K562 (cell line): ENCODE measurements at regions not wholly inside any gene's neighbourhood (a gene's known extent, or its start where the extent isn't known, plus 50 kb on each side); places are given as distances from the start of the nearest gene placed in this dataset.

Source experiments
- ATAC-seq: fragments of 200-7000 bp; cut with Tn5 transposase; 3 replicates; pipeline ENCODE4 v1.9.1; 2020; ENCODE audit warnings: moderate library complexity
- BruUV-seq: library from RNA; stranded (reverse); fragments of 400-500 nt; replicated peaks from 2 replicates; lab custom pipeline; 2021; lab: Mats Ljungman, UMichigan
- CTCF ChIA-PET: fragments of 300-600 bp; formaldehyde crosslinking; extraction: SDS; loops from one replicate; lab custom pipeline; 2021; ENCODE audit warnings: low intra/inter-chr PET ratio; lab: Yijun Ruan, JAX
- POLR2A ChIA-PET: fragments of 300-600, 350-650 bp; sonication (Branson Sonifier 250); formaldehyde crosslinking; extraction: SDS; loops from one replicate; lab custom pipeline; 2021; ENCODE audit warnings: antibody characterized with exemption, inconsistent platforms; lab: Yijun Ruan, JAX
- DNase-seq, 4 experiments: peaks; one replicate each; pipeline versions ENCODE4 v3.0.0 to v3.0.0-alpha.2; 2011 to 2018; ENCODE audit warnings: low spot score in 3 of 4, mixed read lengths in 3 of 4; ENCODE audit errors: extremely low read depth in 1 of 4
- FAIRE-seq: peaks from 2 replicates; lab custom pipeline; 2011; peaks lifted over from hg19 to GRCh38; lab: Jason Lieb, UNC
- H2AFZ ChIP-seq: 2 replicates; pipeline ENCODE4 v1.6.0; 2011; ENCODE audit warnings: low read depth, low read length, control low read depth, inconsistent platforms
- H3K27ac ChIP-seq: fragments of 200-600 bp; 3 replicates; pipeline ENCODE4 v1.8.0; 2011; ENCODE audit warnings: low read depth, mild to moderate bottlenecking, control low read depth, inconsistent platforms, low read length, moderate library complexity, mixed read lengths; ENCODE audit errors: extremely low read depth
- H3K27me3 ChIP-seq, 2 experiments: fragments of 300-600 bp in 1 of 2; 2 replicates in 1 of 2; 3 replicates in 1 of 2; pipeline versions ENCODE4 v1.6.0 to v1.8.0; 2011; ENCODE audit warnings: inconsistent platforms in 2 of 2, low read length in 2 of 2, mild to moderate bottlenecking in 1 of 2, mixed read lengths in 1 of 2, moderate library complexity in 1 of 2; ENCODE audit not compliant: control insufficient read depth in 2 of 2, insufficient read depth in 2 of 2
- H3K36me3 ChIP-seq: fragments of 300-600 bp; 3 replicates; pipeline ENCODE4 v1.8.0; 2011; ENCODE audit warnings: mild to moderate bottlenecking, low read length, inconsistent platforms; ENCODE audit not compliant: control insufficient read depth, insufficient read depth
- H3K4me1 ChIP-seq, 2 experiments: fragments of 200-600 bp in 1 of 2; replicated peaks in 1 of 2; 2 replicates in 1 of 2; 3 replicates in 1 of 2; pipeline versions ENCODE4 v1.5.1 to v1.8.0; 2011; ENCODE audit warnings: inconsistent platforms in 2 of 2, low read length in 2 of 2, mild to moderate bottlenecking in 1 of 2, mixed read lengths in 1 of 2, moderate library complexity in 1 of 2; ENCODE audit not compliant: control insufficient read depth in 2 of 2, insufficient read depth in 2 of 2
- H3K4me2 ChIP-seq: 2 replicates; pipeline ENCODE4 v1.6.1; 2011; ENCODE audit warnings: low read length, control low read depth, inconsistent platforms, mixed read lengths; ENCODE audit not compliant: insufficient read depth
- H3K4me3 ChIP-seq: fragments of 200-600 bp; sonication (generic), shearing (Covaris generic); 2 replicates; pipeline ENCODE4 v1.5.1; 2016; ENCODE audit warnings: control low read depth, inconsistent platforms
- H3K79me2 ChIP-seq: fragments of 200-600 bp; 3 replicates; pipeline ENCODE4 v1.8.0; 2011; ENCODE audit warnings: low read length, inconsistent platforms; ENCODE audit not compliant: control insufficient read depth, insufficient read depth
- H3K9ac ChIP-seq, 2 experiments: 2 replicates each; pipeline versions ENCODE4 v1.6.0 to v1.6.1; 2011; ENCODE audit warnings: low read depth in 2 of 2, low read length in 2 of 2, control low read depth in 1 of 2, inconsistent platforms in 1 of 2, mild to moderate bottlenecking in 1 of 2, mixed read lengths in 1 of 2; ENCODE audit not compliant: insufficient read depth in 1 of 2
- H3K9me1 ChIP-seq: one replicate; pipeline ENCODE4 v1.6.0; 2011; ENCODE audit warnings: inconsistent platforms, mild to moderate bottlenecking, low read length, moderate library complexity; ENCODE audit not compliant: control insufficient read depth, insufficient read depth
- H3K9me3 ChIP-seq: replicated peaks from 2 replicates; pipeline ENCODE4 v1.5.1; 2011; ENCODE audit warnings: low read depth, low read length, inconsistent platforms; ENCODE audit not compliant: control insufficient read depth, insufficient read depth
- H4K20me1 ChIP-seq: replicated peaks from 2 replicates; pipeline ENCODE4 v1.6.1; 2011; ENCODE audit warnings: low read length, inconsistent platforms, mixed read lengths; ENCODE audit not compliant: control insufficient read depth, insufficient read depth
- ARID2 ChIP-seq: fragments of 450-650 bp; IDR thresholded peaks from 2 replicates; pipeline ENCODE4 v1.6.1; 2017; ENCODE audit warnings: antibody characterized with exemption, mild to moderate bottlenecking
- KLF10 ChIP-seq: fragments of 250-450 bp; sonication (Bioruptor Pico); IDR thresholded peaks from 2 replicates; pipeline ENCODE4 v1.6.1; 2021; ENCODE audit warnings: matching md5 sums
- MAFG ChIP-seq: fragments of 450-650 bp; conservative IDR thresholded peaks from 2 replicates; pipeline ENCODE4 v1.6.1; 2016; ENCODE audit warnings: missing genetic modification characterization, missing compliant biosample characterization
- MED1 ChIP-seq: sonication (generic); formaldehyde crosslinking; IDR thresholded peaks from 2 replicates; pipeline ENCODE4 v1.8.1; 2023; ENCODE audit warnings: missing genetic modification reagents, borderline replicate concordance
- NR1H2 ChIP-seq: sonication (generic); formaldehyde crosslinking; IDR thresholded peaks from 2 replicates; pipeline ENCODE4 v1.4.0; 2020; ENCODE audit warnings: mild to moderate bottlenecking, missing genetic modification reagents
- POLR3A ChIP-seq: IDR thresholded peaks from 2 replicates; pipeline ENCODE4 v1.6.1; 2011; ENCODE audit warnings: borderline replicate concordance, mild to moderate bottlenecking, moderate library complexity; ENCODE audit not compliant: insufficient read length, insufficient read depth; ENCODE audit errors: extremely low read depth
- RAD51 ChIP-seq: fragments of 450-650 bp; IDR thresholded peaks from 2 replicates; pipeline ENCODE4 v1.7.1; 2016; ENCODE audit warnings: low read depth, mild to moderate bottlenecking, borderline replicate concordance
- RNF2 ChIP-seq: sonication (generic); IDR thresholded peaks from 2 replicates; pipeline ENCODE4 v1.6.1; 2016
- SMAD1 ChIP-seq: fragments of 150-350 bp; IDR thresholded peaks from 2 replicates; pipeline ENCODE4 v1.6.1; 2014; ENCODE audit warnings: low read length, low read depth; ENCODE audit not compliant: partially characterized antibody
- SPI1 ChIP-seq: IDR thresholded peaks from 2 replicates; pipeline ENCODE4 v1.6.1; 2011; ENCODE audit warnings: low read depth, low read length, control low read depth, borderline replicate concordance
- SREBF2 ChIP-seq: sonication (generic); formaldehyde crosslinking; IDR thresholded peaks from 2 replicates; pipeline ENCODE4 v1.4.0; 2020; ENCODE audit warnings: mild to moderate bottlenecking, missing genetic modification reagents
- XRCC5 ChIP-seq: fragments of 200-400 bp; formaldehyde crosslinking; IDR thresholded peaks from 2 replicates; pipeline ENCODE4 v1.6.1; 2017; ENCODE audit warnings: low read depth, mild to moderate bottlenecking, low read length
- ZBTB1 ChIP-seq: sonication (generic); formaldehyde crosslinking; IDR thresholded peaks from 2 replicates; pipeline ENCODE4 v1.8.1; 2023; ENCODE audit warnings: missing genetic modification reagents, low read depth, mild to moderate bottlenecking, borderline replicate concordance
- ZBTB12 ChIP-seq: fragments of 250-450 bp; sonication (Bioruptor Pico); IDR thresholded peaks from 2 replicates; pipeline ENCODE4 v1.4.0; 2020
- ZBTB8A ChIP-seq: fragments of 450-650 bp; IDR thresholded peaks from 2 replicates; pipeline ENCODE4 v1.6.1; 2018; ENCODE audit warnings: mild to moderate bottlenecking, moderate library complexity; ENCODE audit not compliant: partially characterized antibody
- ZC3H8 ChIP-seq: fragments of 450-650 bp; IDR thresholded peaks from 2 replicates; pipeline ENCODE4 v1.6.1; 2017
- ZFPM2 ChIP-seq: fragments of 250-450 bp; sonication (Bioruptor Pico); IDR thresholded peaks from 2 replicates; pipeline ENCODE4 v1.5.1; 2022; ENCODE audit warnings: mild to moderate bottlenecking
- ZNF12 ChIP-seq: sonication (generic); formaldehyde crosslinking; IDR thresholded peaks from 2 replicates; pipeline ENCODE4 v1.4.0; 2020; ENCODE audit warnings: mild to moderate bottlenecking, missing genetic modification reagents
- ZNF134 ChIP-seq: fragments of 250-450 bp; sonication (Bioruptor Pico); conservative IDR thresholded peaks from 2 replicates; pipeline ENCODE4 v1.4.0; 2020
- ZNF232 ChIP-seq: sonication (generic); formaldehyde crosslinking; IDR thresholded peaks from 2 replicates; pipeline ENCODE4 v1.8.0; 2022; ENCODE audit warnings: mild to moderate bottlenecking, missing genetic modification reagents
- ZNF311 ChIP-seq: fragments of 250-450 bp; sonication (Bioruptor Pico); IDR thresholded peaks from 2 replicates; pipeline ENCODE4 v1.4.0; 2020; ENCODE audit warnings: mild to moderate bottlenecking, moderate library complexity
- ZNF707 ChIP-seq: fragments of 250-450 bp; sonication (Bioruptor Pico); conservative IDR thresholded peaks from 2 replicates; pipeline ENCODE4 v1.8.0; 2022; ENCODE audit warnings: inconsistent platforms, mild to moderate bottlenecking, moderate library complexity
- ZNF766 ChIP-seq: fragments of 200-800 bp; sonication (Bioruptor generic); conservative IDR thresholded peaks from 2 replicates; pipeline ENCODE4 v1.6.1; 2016; ENCODE audit warnings: missing genetic modification characterization, missing compliant biosample characterization
- WGBS: fragments of 100-300 bp; shearing (Covaris generic); methylation state at CpG from one replicate; pipeline ENCODE4 v1.1.6; 2016; ENCODE audit warnings: low coverage, mixed read lengths; ENCODE audit not compliant: insufficient coverage; ENCODE audit errors: missing lambda C conversion rate; 5-methylcytosine and 5-hydroxymethylcytosine counted together
- in situ Hi-C: fragments of 300-500 bp; cut with MboI; formaldehyde crosslinking; loops from 4 replicates; pipeline ENCODE4 v1.15.0; 2018; ENCODE audit warnings: inconsistent platforms, mixed read lengths
- intact Hi-C: fragments of 100-400 bp; cut with micrococcal nuclease; formaldehyde crosslinking; loops from 2 replicates; pipeline ENCODE4 v1.14.2; 2022

- no peak for TF ChIP-seq ZBTB8A
- no peak for TF ChIP-seq ZNF707 (CRISPR knock-in tag)
- no peak for TF ChIP-seq RNF2
- TF ChIP-seq XRCC5 = no peak
- no peak for TF ChIP-seq SPI1
- TF ChIP-seq MED1 = no peak
- no peak for TF ChIP-seq ZBTB12 (CRISPR knock-in tag)
- no peak for TF ChIP-seq ZNF766
- no peak for TF ChIP-seq ZBTB1 (CRISPR knock-in tag)
These were observed 132.9 kb downstream of the CHST1 start (continued) for GRCh38 chr11:45532546-45532945.

DNA sequence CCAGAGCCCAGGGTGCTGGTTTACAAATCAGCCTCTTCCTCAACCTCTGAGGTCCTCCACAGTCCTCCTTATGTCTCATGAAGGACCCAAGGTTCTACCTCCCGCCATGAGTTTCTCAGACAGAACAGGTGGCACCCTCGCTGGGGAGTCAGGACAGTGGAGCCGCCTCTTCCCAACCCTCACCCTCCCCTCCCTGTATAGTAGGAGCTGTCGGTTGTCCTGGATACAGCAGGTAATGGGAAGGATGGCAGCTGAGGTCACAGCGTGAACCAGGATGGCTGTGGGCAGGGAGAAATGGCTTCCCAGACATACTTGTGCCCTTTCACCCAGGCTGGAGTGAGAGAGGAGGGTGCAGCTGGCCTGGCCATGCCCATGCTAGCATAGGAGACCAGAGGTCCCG is 134.6 kb downstream of the CHST1 start:
- 0% methylated on average over 6 of the region's 6 CpGs for WGBS
- Histone ChIP-seq H3K4me1 (no peaks in the 10 kb centered on the region), H3K79me2 (no peaks in the 10 kb centered on the region), H3K4me3 (no peak overlapping the region), H3K4me2 (no peak overlapping the region), H3K9me1 (no peaks in the 10 kb centered on the region), H4K20me1 (no peaks in the 10 kb centered on the region), H3K9ac (no peak overlapping the region), H3K27me3 (peaks cover 0 to 17% of the 10 kb centered on the region in 2 experiments; a peak in 1 of 5 replicates), H2AFZ (no peak overlapping the region), H3K36me3 (no peaks in the 10 kb centered on the region), H3K27ac (no peak overlapping the region), H3K9me3 (no peaks in the 10 kb centered on the region)
- no peak for DNase-seq
- ATAC-seq = no peak
- in situ Hi-C loops (no loop called here), intact Hi-C loops (no loop called here)
- ChIA-PET CTCF (no interaction called here), POLR2A (interaction anchor here (0.6 kb wide), 1 partner anchor 12 kb away, joined by 3 read pairs; no protein-coding TSS in a partner anchor)
- no peak for FAIRE-seq
- no TSS peak for BruUV-seq
- TF ChIP-seq ZFPM2 (no peak), ZC3H8 (no peak), ZNF134 (no peak), MAFG (tag) (no peak), POLR3A (no peak), RAD51 (no peak), ZNF232 (CRISPR knock-in tag) (no peak), KLF10 (CRISPR knock-in tag) (no peak), ZNF311 (CRISPR knock-in tag) (no peak), SMAD1 (no peak), SREBF2 (CRISPR knock-in tag) (no peak), NR1H2 (CRISPR knock-in tag) (no peak), ARID2 (no peak), ZNF12 (CRISPR knock-in tag) (no peak)
